Neural crest cell (in vitro differentiated cells): ENCODE measurements at regions not wholly inside any gene's neighbourhood (a gene's known extent, or its start where the extent isn't known, plus 50 kb on each side); places are given as distances from the start of the nearest gene placed in this dataset.

Experiments used
- DNase-seq: peaks from one replicate; pipeline ENCODE4 v3.0.0; 2021; ENCODE audit warnings: low read depth, mixed read lengths, low spot score
- H3K27ac Mint-ChIP-seq: one replicate; pipeline ENCODE4 v1.8.0; 2021; ENCODE audit warnings: mild to moderate bottlenecking, mixed read lengths; ENCODE audit not compliant: unreplicated experiment
- H3K27me3 Mint-ChIP-seq: 2 replicates; pipeline ENCODE4 v1.8.0; 2021; ENCODE audit warnings: low read depth, mild to moderate bottlenecking, mixed read lengths
- H3K36me3 Mint-ChIP-seq: 2 replicates; pipeline ENCODE4 v1.8.0; 2021; ENCODE audit warnings: low read depth, mild to moderate bottlenecking, mixed read lengths
- H3K4me1 Mint-ChIP-seq: 2 replicates; pipeline ENCODE4 v1.8.0; 2021; ENCODE audit warnings: mixed read lengths
- H3K4me3 Mint-ChIP-seq: one replicate; pipeline ENCODE4 v1.8.0; 2021; ENCODE audit warnings: mild to moderate bottlenecking, mixed read lengths
- H3K9me3 Mint-ChIP-seq: 2 replicates; pipeline ENCODE4 v1.8.0; 2021; ENCODE audit warnings: mixed read lengths
- CTCF ChIP-seq: fragments of 200-600 bp; sonication (generic); conservative IDR thresholded peaks from 2 replicates; pipeline ENCODE4 v1.5.0; 2021; ENCODE audit warnings: antibody characterized with exemption, mild to moderate bottlenecking

- Mint-ChIP-seq H3K36me3 (no peaks in the 10 kb centered on the region), H3K4me3 (no peak overlapping the region), H3K27ac (no peak overlapping the region), H3K4me1 (no peaks in the 10 kb centered on the region), H3K27me3 (peaks cover 28% of the 10 kb centered on the region), H3K9me3 (no peaks in the 10 kb centered on the region)
- no peak for DNase-seq
- TF ChIP-seq CTCF: no peak
These were observed 97.2 kb upstream of the SHANK2 start for GRCh38 chr11:71349627-71350026.

- no peaks in the 10 kb centered on the region for H3K9me3 Mint-ChIP-seq
- peak; percentile 12 for TF ChIP-seq CTCF
- H3K4me1 Mint-ChIP-seq: peaks cover 6% of the 10 kb centered on the region
- DNase-seq: no peak
- H3K4me3 Mint-ChIP-seq: no peak overlapping the region
- H3K36me3 Mint-ChIP-seq: no peaks in the 10 kb centered on the region
- peaks cover 19% of the 10 kb centered on the region for H3K27me3 Mint-ChIP-seq
- no peak overlapping the region for H3K27ac Mint-ChIP-seq
These were observed 91.5 kb upstream of the SHANK2 start for GRCh38 chr11:71343828-71344400.

GRCh38 chr11:71342951-71343827 lies 90.8 kb upstream of the SHANK2 start:
- peaks cover 12% of the 10 kb centered on the region for H3K27me3 Mint-ChIP-seq
- no peak overlapping the region for H3K4me3 Mint-ChIP-seq
- H3K36me3 Mint-ChIP-seq: no peaks in the 10 kb centered on the region
- no peaks in the 10 kb centered on the region for H3K9me3 Mint-ChIP-seq
- no peak overlapping the region for H3K27ac Mint-ChIP-seq
- TF ChIP-seq CTCF: peak; percentile 64
- peak; percentile 43 for DNase-seq
- peaks cover 6% of the 10 kb centered on the region for H3K4me1 Mint-ChIP-seq

- Mint-ChIP-seq H3K4me3 (no peak overlapping the region), H3K36me3 (no peaks in the 10 kb centered on the region), H3K27me3 (peaks cover 3% of the 10 kb centered on the region), H3K27ac (no peak overlapping the region), H3K4me1 (peaks cover 6% of the 10 kb centered on the region), H3K9me3 (no peaks in the 10 kb centered on the region)
- no peak for TF ChIP-seq CTCF
- no peak for DNase-seq
These were observed 89.7 kb upstream of the SHANK2 start for GRCh38 chr11:71342116-71342515.

GRCh38 chr11:71341596-71341995 lies 89.2 kb upstream of the SHANK2 start:
- Mint-ChIP-seq H3K9me3 (no peaks in the 10 kb centered on the region), H3K27ac (no peak overlapping the region), H3K4me3 (no peak overlapping the region), H3K4me1 (peaks cover 6% of the 10 kb centered on the region), H3K36me3 (no peaks in the 10 kb centered on the region), H3K27me3 (no peaks in the 10 kb centered on the region)
- DNase-seq: no peak
- no peak for TF ChIP-seq CTCF
